NCI-H226 (cell line): ENCODE measurements at regions not wholly inside any gene's neighbourhood (a gene's known extent, or its start where the extent isn't known, plus 50 kb on each side); places are given as distances from the start of the nearest gene placed in this dataset.
"Not testable (repeated sequence)": the region's sequence is repeated elsewhere in the genome, so short reads cannot be mapped to it uniquely, and the experiment has no call there.

Source experiments
- DNase-seq: peaks from one replicate; pipeline ENCODE4 v3.0.0-alpha.2; 2015

DNA sequence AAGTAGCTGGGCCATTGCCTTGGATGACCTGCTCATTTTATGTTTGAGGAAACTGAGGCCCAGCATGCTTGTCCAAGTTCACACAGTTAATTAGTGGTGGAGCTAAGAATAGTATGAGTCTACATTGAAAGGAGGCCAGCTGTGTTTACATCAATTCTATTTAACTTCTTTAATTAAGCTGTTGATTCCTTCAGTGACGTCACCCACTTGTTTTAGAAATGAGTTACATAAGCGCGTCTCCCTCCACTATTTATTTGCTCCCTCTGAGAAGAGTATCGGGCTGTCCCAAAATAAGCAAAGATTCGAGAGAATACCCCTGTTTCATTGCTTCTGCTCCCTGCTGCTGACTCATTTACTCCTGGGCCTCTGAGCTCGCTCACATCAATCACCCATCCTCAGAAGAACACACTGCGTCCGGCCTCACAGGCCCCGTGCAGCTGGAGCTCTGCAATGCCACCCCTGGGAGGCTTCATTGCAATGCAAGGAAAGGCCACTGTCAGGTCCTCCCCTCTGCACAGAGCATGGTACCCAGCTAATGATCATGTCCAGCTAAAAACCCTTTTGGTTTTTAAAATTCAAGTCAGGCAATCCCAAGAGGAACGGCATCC, 74.8 kb upstream of the BMP2 start:
- DNase-seq = no peak

DNA sequence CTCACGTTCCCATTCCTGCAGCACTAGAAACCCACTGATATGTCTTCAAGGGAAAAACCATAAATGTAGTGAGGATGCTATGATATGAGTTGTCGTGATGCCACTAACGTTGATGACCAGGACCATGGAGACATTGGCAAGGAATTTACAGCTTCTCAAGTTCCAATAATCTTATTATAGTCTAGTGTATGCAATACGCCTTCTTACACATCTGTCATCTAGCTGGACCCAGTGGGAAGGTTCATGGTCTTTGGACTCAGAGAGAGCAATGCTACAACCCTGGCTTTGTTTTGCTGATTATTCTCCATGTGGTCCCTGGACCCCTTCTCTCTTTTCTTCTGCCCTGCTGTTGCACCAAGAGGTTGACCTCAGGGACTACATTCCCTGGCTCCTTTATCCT, 76.0 kb upstream of the BMP2 start:
- no peak for DNase-seq

DNA sequence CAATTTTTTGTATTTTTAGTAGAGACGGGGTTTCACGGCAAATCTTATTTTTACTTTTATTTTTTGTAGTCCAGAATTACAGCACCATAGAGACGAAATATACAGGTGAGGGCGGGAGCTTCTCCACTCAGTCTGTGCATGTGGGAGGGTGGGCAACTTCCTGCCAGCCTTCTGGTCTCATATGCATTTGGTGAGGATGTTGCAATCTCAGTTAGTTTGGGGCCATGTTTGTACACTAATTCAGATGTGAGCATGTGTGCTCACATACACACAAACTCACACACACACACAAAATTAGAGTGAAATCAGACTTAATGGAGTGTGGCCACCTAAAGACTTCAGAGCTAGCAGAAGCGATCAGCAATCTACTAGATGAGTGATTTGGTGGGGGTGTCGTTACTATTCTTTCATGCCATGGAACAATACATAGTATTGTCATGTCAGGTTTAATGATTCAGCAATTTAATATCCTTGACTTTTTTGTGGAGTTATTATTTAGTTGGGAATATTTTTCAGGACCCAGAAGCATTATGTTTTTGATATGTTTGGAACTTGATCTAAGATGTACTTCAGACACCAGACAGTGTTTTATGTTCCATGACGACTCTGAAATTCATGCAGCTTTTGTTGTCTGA, 78.0 kb upstream of the BMP2 start:
- no peak for DNase-seq

DNA sequence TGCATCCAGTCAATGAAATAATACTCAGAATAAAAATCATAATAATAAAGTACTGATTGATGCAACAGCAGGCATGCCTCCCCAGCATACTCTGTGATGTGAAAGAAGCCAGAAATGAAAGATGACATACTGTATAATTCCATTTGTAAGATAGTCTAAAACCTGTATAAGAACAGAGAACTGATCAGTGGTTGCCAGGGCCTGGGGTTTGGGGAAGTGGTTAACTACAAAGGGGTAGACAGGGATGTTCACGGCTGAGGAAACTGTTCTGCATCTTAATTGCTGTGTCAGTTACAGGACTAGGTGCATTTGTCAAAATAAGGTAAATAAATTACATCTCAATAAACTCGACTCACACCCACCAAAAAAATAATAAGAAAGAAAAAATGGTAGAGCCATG, 81.3 kb upstream of the BMP2 start:
- no peak for DNase-seq

DNA sequence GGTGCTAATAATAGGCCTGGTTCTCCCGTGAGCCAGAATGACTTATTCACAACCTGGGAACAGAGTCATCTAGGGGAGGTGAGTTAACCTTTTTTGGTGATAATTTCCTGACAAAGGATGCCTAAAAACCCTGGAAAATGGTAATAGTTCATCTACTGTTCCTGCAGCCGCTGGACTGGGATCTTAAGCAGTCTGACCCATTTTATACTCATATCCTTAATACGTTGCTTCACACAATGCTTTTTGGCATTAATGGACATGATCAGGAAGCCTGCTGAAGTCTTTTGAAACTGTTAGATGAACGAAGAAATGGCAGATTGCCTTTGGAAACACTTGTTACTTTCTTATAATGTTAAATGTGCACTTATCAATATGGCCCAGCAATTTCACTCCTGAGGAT, 81.9 kb upstream of the BMP2 start:
- DNase-seq = no peak

DNA sequence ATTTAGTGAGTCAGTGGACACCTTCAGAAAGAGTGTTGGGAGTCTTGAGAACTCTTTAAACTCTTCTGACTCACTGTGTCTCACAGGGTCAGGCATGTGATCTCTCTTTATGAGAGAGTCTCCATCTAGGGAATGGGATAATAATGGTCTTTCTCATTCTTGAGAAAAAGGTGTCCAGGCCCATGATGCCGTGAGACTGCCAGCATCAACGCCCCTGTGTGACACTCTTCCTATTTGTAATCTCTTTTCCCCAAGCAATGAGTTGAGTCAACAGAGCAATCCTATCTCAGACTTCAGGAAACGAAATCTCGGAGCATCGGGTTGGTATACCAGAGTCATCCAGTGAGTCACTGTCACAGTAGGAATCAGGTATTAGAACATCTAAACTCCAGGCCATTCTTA, 82.3 kb upstream of the BMP2 start:
- peak; percentile 55 for DNase-seq

DNA sequence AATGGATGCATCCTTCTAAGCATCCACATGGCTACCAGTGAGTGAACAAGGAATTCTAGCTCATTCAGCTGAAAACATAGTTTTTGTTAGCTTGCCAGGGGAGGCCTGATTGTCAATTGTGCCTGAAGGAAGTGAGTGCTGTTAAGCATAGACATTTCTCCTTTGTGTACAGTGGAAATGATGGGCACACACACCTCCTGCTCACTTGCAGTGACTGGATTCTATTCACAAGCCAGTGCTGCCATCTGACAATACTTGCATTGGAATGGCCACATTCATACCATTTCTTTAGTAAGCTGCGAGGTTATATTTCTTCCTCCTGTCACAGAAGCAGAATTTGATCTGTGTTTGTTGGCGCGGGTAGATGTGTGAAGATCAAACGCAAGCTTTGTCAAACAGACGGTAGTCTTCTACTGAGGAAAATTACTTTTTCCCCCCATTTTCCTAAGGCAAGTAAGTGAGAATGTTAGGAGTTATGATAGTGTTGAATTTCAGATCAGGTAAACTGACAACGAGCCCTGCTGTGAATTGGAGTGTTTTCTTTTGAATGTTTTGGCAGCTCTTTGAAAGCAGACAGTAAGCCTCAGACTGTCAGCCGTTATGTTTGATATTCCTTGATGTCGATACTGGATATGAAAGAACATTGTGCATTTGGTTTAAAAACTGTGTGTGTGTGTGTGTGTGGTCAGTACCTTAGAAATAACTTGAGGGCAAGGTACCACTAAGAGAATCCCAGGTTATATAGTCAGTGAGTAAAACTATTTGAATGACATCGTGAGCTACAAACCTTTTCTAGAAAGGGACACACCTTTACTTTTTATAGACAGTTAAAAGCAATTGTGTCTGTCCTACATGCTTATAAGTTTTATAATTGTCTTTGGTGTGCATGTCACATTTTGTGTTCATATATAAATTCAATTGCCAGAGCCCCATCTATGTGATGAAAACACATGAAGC, 84.2 kb upstream of the BMP2 start:
- DNase-seq = no peak

DNA sequence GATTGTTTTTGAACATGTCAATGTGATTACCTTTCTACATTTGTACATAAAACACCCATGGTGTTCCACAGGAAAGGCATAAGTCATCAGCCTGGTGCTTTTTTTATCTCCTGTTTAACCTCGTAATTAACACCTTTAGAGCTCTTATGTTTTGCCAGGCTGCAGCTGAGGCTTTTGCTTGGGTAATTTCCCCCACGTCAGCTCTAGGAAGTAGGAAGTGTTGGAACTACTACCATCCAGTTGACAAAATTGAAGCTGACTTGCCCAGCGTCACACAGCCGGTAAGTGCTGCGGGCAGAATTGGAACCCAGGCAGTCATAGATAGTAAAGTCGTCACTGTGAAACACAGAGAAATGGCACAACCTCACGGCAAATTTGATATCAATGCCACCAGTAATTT, 86.6 kb upstream of the BMP2 start:
- no peak for DNase-seq

DNA sequence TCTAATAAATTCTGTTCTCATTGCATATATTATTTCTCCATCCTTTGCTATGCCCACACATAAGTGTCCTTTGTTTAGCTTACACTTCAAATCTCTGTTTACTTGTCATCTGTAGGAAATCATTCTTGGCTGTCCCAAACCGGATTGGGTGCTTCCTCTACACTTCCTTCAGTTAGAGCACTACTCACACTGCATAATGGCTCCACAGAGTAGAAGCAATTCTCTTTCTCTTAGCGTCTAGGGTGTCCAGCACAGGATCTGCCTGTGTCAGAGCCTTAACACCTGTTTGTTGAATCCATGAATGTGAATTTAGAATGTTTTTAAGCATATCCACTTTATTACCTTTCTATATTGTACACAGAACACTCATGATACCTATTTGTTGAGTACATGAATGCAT, 87.0 kb upstream of the BMP2 start:
- no peak for DNase-seq

DNA sequence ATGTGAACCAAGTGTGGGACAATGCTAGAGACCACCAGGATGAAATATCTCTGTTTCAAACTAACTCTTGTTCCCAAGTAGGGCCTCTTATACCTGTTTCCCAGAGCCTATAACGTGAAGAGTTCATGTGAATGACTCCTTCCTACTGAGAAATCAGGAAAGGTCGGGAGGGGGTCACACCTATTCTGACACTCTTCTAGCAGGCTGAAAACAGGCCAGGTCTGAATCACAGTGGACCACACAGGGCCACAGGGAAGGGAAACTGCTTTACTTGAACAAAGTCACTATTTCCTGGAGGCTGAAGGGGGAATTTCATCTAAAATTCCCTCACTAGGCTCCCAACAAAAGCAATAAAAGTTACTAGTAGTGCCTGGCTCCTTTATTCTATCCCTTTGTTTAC, 88.4 kb upstream of the BMP2 start:
- DNase-seq = no peak

DNA sequence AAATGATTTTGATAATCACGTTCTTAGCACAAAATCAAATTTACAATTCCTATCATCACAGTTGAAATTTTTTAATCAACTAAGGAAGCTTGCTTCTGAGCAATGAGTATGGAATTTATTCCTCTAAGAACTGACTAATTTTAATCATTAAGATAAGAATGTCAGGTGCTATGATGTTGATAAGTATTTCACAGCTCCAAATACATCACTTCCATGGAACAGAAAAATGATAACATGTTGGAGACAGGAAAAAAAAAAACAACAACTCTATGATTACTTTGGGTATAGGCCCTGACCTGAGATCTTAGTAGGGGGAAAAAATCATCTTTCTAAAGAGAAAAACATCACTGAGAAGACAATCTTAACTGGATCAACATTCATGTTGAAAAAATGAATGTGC, 89.4 kb upstream of the BMP2 start:
- DNase-seq = no peak

DNA sequence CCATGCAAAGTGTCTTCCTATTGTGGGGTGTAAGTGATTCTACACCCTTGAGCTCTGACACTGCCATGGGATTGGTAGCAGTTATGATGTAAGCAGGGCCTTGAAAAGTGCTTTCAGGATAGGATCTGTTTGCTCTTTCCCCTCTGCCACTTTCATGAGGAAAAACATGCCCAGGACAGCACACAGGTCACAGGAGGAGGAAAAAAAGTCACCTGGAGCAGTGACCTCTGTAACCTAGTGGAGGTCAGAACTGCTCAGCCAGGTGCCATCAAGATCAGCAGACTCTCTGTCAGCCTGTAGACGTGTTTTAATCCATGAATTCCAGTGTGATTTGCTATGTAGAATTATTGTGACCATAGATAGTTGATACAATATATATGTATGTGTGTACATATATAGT, 92.7 kb upstream of the BMP2 start:
- DNase-seq = no peak

DNA sequence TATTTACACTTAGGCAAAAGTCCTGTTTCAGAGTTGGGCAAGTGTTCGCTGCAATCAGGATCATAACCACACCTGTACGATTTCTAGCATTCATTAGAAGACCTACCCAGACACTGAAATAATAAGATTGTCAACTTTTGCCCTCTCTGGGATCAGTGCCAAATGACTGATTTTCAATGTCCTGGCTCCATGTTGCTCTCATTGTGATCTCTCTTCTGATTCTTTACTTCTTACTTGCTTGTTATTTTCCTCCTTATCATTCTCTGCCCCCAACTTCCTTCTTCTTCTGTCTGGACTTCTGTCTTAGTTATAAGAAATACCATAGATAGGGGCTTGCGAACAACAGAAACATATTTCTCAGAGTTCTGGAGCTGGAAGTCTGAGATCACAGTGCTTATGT, 94.4 kb upstream of the BMP2 start:
- DNase-seq = no peak

DNA sequence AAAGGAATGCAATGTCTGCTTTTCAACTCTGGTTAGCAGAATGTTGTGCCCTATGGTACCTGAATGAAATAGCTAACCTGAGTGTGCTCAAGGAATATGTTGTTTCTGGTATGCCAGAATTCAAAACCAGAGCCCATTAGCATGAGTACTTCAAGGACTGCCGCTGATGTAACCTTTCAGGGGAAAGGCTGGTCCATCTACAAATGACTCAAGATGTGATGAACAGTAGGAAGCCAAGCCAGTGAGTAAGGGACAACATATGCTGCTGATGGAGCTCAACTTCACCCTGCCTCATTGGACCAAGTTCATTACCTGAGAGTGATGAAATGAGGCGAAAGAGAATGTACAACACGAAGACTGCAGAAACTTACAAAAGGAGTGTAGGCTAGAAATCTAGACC, 95.7 kb upstream of the BMP2 start:
- no peak for DNase-seq

DNA sequence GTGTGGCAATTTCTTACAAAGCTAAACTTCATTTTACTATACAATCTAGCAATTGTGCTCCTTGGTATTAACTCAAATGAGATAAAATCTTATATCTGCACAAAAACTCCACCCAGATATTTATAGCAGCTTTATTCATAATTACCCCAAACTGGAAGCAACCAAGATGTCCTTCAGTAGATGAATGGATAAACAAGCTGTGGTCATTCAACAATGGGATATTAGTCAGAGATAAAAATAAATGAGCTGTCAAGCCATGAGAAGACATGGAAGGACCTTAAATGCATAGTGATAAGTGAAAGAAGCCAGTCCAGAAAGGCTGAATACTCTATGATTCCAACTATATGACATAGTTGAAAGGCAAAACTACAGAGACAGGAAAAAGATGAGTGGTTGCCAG, 98.9 kb upstream of the BMP2 start:
- DNase-seq = no peak

DNA sequence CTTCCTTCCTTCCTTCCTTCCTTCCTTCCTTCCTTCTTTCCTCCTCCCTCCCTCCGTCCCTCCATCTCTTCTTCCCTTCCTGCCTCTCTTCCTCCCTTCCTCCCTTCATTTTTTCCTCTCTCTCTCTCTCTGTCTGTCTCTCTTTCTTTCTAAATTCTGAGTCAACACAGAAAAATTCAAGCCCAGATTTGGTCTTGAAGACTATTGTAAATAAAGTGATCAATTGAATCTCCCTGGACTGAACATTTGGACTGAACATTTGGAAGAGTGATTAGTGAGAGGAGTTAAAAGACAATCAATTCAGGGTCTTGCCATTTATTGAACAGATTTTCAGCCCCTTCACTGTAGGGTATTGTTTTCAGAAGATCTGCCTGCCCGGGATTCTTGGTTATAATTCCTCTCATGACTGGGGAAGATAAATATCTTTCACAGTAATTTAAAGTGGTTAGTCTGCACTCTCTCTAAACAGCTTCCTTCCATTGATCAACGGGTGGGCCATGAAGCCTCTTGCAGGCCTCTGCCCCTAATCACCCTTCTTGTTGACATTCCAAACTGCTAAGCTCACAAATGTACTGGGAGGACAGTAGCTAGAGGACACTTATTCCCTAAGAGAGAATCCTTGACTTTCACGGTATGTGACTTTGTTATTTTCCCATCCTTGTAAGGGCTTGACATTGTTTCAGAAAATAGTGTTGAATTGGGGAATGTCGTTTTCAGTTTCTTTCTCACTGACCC, 101.7 kb upstream of the BMP2 start:
- DNase-seq = no peak

DNA sequence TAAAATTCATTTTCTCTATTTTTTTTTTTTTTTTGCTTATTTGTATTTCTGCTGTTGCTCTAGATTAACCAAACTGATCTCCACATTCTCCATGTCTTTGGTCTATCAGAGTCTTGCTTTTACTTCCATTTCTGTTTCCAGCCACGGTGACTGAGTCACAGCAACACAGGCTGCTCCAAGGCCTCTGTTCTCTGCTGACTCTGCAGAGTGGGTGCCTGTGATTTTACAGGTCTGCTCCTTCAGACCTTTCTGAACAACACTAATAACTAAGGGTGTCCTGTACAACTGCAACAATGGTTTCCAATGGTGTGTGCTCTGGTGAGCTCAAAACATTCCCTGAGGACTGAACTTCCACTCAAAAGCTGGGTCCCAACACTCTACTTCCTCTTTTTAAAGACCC, 102.3 kb upstream of the BMP2 start:
- DNase-seq = no peak

DNA sequence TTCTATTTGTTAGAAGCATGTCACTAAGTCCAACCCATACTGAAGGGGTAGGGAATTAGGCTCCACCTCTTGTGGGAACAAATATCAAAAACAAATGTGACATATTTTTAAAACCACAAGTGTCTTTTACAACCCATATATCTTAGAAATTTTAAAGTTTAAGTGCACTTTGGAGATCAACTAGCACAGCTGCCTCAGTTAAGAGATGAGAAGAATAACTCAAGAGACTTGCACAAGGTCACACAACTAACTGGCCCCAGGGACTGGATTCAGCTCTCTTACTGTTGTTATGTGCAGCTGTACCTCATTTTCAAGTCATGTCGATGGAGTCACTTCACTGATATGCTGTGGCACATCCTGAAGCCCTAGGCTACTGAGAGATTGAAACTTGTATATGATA, 102.9 kb upstream of the BMP2 start:
- no peak for DNase-seq

DNA sequence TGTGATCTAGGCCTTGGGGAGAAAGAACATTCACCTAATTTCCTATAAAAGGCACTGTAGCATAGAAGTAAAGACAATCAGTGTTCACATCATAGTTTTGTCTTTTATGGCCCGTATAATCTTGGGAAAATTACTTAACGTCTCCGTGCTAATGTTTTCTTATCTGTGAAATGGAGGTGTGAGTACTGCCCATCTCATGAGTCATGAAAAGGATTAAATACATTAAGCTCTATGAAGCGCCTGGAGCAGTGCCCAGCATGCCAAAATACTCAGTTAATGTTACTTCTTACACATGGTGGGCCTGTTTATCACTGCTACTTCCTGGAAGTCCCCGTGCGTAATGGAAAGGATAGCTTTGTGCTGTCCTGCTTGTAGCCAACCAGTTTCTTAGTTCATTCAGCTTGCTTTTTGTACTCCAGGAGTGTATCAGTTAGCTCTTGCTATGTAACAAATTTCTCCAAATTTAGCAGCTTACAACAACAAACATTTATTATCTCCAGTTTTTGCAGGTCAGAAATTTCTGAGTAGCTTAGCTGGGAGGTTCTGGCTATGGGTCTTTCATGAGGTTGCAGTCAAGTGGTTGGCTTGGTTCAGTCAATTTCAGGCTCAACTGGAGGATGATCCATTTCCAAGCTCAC, 103.6 kb upstream of the BMP2 start:
- DNase-seq = peak; percentile 86

DNA sequence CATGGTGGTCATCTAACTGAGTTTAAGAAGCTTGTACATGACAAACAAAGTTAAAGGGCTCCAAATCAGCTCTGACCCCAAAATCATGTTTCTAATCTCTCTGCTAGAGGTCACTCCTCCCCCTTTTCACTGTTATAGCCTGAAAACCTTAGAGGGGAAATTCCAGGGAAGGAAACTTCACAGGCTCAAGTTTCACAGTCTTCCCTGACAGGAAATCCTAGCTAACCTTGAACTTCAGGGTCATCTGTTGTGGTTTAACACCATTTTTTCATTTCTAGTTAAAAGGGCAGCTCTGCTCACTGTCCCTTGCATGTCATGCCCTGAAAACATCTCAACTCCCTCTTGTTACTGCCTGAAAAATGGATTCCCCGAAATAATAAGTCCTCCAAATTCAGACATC, 104.4 kb upstream of the BMP2 start:
- DNase-seq = peak; percentile 20

DNA sequence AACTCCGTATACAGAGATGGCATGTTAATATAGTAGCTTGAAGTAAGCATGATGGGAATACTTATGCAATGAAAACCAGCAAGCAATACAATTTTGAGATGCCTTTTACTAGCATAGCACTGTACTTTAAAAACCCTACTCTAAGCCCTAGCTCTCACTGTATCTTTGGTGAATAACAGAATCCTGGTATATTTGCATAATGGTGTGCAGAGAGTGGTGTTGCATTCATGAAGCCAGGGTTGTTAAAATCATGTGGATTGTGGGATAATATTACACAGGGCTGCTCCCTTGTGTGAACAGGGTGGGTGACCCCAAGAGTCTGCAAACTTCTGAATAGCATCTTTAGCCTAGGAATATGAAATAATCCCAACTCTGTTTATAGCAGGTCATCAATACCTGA, 105.2 kb upstream of the BMP2 start:
- no peak for DNase-seq

DNA sequence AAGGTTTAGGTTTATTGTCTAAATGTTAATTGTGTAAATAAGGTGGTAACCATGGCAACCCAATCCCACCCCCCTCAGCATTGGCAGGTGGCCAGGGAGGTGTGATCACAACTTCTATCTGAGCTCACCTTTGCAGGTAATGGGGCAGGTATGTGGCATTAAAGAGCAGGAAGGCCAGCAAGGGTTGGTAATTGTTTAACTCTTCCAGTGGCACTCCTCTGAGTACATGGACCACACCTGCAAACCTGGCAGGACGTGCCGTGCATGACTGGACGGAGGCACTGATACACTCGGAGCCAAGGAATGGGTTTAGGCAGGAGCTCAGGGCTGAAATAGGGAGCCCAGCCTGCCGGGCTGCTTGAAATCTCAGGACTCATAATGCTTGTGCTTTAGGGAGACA, 107.0 kb upstream of the BMP2 start:
- DNase-seq = no peak

DNA sequence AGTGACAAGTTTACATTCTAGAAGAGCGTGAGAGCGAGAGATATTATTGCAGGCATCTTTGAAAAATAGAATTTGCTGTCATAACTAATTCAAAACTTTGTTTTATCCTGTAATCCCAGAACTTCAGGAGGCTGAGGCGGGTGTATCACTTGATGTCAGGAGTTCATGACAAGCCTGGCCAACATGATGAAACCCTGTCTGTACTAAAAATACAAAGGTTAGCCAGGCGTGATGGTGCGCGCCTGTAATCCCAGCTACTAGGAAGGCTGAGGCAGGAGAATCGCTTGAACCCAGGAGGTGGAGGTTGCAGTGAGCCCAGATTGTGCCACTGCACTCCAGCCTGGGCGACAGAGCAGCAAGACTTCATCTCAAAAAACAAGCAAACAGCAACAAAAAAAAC, 108.6 kb upstream of the BMP2 start:
- DNase-seq = not testable (repeated sequence)
